PC-9 (cell line): ENCODE measurements at regions not wholly inside any gene's neighbourhood (a gene's known extent, or its start where the extent isn't known, plus 50 kb on each side); places are given as distances from the start of the nearest gene placed in this dataset.

Experiments
- BruUV-seq: library from RNA; stranded (reverse); fragments of 400-500 nt; replicated peaks from 2 replicates; lab custom pipeline; 2021; lab: Mats Ljungman, UMichigan
- CTCF ChIA-PET: fragments of 300-600 bp; sonication (Branson Sonifier 250); formaldehyde crosslinking; loops from one replicate; lab custom pipeline; 2022; ENCODE audit warnings: antibody characterized with exemption; lab: Charles Lee
- POLR2A ChIA-PET: fragments of 300-600 bp; sonication (Branson Sonifier 250); formaldehyde crosslinking; loops from one replicate; lab custom pipeline; 2022; ENCODE audit warnings: antibody characterized with exemption; ENCODE audit not compliant: unreplicated experiment; lab: Charles Lee
- DNase-seq, 2 experiments: peaks; one replicate each; pipeline versions ENCODE4 v3.0.0 to v3.0.0-alpha.2; 2015 to 2022; ENCODE audit warnings: mixed read lengths in 1 of 2
- H2AFZ ChIP-seq: fragments of 200-600 bp; sonication (generic); 2 replicates; pipeline ENCODE4 v1.8.1; 2017; ENCODE audit warnings: antibody characterized with exemption
- H3F3A ChIP-seq: fragments of 200-600 bp; sonication (generic); 2 replicates; pipeline ENCODE4 v1.8.1; 2017; ENCODE audit warnings: antibody characterized with exemption, mild to moderate bottlenecking, low read depth; ENCODE audit not compliant: insufficient read depth
- H3K27ac ChIP-seq: fragments of 200-600 bp; sonication (generic); 2 replicates; pipeline ENCODE4 v1.6.1; 2016; ENCODE audit warnings: mixed run types
- H3K27me3 ChIP-seq: fragments of 200-600 bp; sonication (generic); 2 replicates; pipeline ENCODE4 v1.6.1; 2016; ENCODE audit warnings: low read depth, mixed run types; ENCODE audit not compliant: insufficient read depth
- H3K36me3 ChIP-seq: fragments of 200-600 bp; sonication (generic); 2 replicates; pipeline ENCODE4 v1.6.1; 2016; ENCODE audit warnings: low read depth, mixed run types
- H3K4me1 ChIP-seq: fragments of 200-600 bp; sonication (generic); replicated peaks from 2 replicates; pipeline ENCODE4 v1.6.1; 2016; ENCODE audit warnings: mixed run types; ENCODE audit not compliant: insufficient read depth
- H3K4me2 ChIP-seq: fragments of 200-600 bp; sonication (generic); 2 replicates; pipeline ENCODE4 v1.6.1; 2017; ENCODE audit warnings: mixed run types
- H3K4me3 ChIP-seq: fragments of 200-600 bp; sonication (generic); 2 replicates; pipeline ENCODE4 v1.6.1; 2016; ENCODE audit warnings: mixed run types
- H3K79me2 ChIP-seq: fragments of 200-600 bp; sonication (generic); 2 replicates; pipeline ENCODE4 v1.6.1; 2017; ENCODE audit warnings: low read depth, mixed run types
- H3K9me2 ChIP-seq: fragments of 200-600 bp; sonication (generic); 2 replicates; pipeline ENCODE4 v1.8.1; 2017; ENCODE audit warnings: mild to moderate bottlenecking; ENCODE audit not compliant: insufficient read depth
- H3K9me3 ChIP-seq: fragments of 200-600 bp; sonication (generic); 2 replicates; pipeline ENCODE4 v1.8.1; 2016; ENCODE audit warnings: low read depth; ENCODE audit not compliant: insufficient read depth
- H4K20me1 ChIP-seq: fragments of 200-600 bp; sonication (generic); 2 replicates; pipeline ENCODE4 v1.8.1; 2017; ENCODE audit not compliant: insufficient read depth
- EZH2 ChIP-seq: fragments of 200-600 bp; sonication (generic); IDR thresholded peaks from 2 replicates; pipeline ENCODE4 v1.8.0; 2017; ENCODE audit warnings: antibody characterized with exemption, low read depth
- intact Hi-C: fragments of 100-400 bp; cut with micrococcal nuclease; formaldehyde crosslinking; loops from one replicate; pipeline ENCODE4 v1.10.0; 2022; ENCODE audit not compliant: unreplicated experiment
- TF ChIP-seq, protein P1 (sequence below): fragments of 200-600 bp; sonication (generic); conservative IDR thresholded peaks from 2 replicates; pipeline ENCODE4 v1.6.1; 2017; ENCODE audit warnings: mixed run types, antibody characterized with exemption, mild to moderate bottlenecking, moderate library complexity

DNA sequence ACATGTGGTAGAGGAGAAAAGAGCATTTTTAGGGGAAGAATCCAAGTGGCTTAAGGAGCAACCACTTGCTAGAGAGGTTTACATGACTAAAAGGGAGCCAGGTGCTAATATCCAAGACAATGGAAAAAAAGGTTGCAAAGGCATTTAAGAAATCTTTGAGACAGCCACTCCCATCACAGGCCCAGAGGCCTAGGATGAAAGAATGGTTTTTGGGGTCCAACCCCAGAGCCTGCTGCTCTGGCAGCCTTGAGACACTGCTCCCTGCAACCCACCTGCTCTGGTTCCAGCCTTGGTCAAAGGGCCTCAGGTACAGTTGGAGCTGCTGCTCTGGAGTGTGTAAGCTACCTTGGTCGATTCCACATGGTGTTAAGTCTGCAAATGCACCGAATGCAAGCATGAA is 84.1 kb upstream of the FREM3 start:
- Histone ChIP-seq H3K9me2 (no peaks in the 10 kb centered on the region), H3K9me3 (no peaks in the 10 kb centered on the region), H3K4me2 (no peak overlapping the region), H3F3A (no peaks in the 10 kb centered on the region), H2AFZ (no peak overlapping the region), H4K20me1 (no peaks in the 10 kb centered on the region), H3K27me3 (no peaks in the 10 kb centered on the region), H3K4me3 (no peak overlapping the region), H3K36me3 (no peaks in the 10 kb centered on the region), H3K27ac (no peak overlapping the region), H3K4me1 (no peaks in the 10 kb centered on the region), H3K79me2 (no peaks in the 10 kb centered on the region)
- ChIA-PET CTCF (no interaction called here), POLR2A (no interaction called here)
- TF ChIP-seq, protein P1, sequence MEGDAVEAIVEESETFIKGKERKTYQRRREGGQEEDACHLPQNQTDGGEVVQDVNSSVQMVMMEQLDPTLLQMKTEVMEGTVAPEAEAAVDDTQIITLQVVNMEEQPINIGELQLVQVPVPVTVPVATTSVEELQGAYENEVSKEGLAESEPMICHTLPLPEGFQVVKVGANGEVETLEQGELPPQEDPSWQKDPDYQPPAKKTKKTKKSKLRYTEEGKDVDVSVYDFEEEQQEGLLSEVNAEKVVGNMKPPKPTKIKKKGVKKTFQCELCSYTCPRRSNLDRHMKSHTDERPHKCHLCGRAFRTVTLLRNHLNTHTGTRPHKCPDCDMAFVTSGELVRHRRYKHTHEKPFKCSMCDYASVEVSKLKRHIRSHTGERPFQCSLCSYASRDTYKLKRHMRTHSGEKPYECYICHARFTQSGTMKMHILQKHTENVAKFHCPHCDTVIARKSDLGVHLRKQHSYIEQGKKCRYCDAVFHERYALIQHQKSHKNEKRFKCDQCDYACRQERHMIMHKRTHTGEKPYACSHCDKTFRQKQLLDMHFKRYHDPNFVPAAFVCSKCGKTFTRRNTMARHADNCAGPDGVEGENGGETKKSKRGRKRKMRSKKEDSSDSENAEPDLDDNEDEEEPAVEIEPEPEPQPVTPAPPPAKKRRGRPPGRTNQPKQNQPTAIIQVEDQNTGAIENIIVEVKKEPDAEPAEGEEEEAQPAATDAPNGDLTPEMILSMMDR = no peak
- TF ChIP-seq EZH2 = no peak
- DNase-seq = no peak
- no TSS peak for BruUV-seq
- intact Hi-C loops = no loop called here

DNA sequence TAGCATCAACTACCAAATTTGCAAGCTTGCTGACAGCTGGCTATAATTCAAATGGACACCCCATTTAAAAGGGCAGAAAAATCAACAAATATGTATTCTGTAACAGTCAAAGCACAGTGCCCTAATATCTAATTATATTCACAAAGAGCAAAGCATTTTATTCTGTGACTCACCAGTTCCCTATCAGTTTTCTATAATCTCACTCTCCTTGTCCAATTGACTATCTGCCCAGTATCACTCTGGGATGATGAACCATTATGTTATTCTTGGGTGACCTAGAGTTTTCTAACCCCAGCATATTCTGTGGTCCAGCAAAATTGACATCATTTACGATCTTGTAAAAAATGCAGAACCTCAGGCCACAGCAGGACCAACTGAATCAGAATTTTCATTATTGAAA is 82.0 kb upstream of the FREM3 start:
- Histone ChIP-seq H3F3A (no peaks in the 10 kb centered on the region), H3K4me1 (no peaks in the 10 kb centered on the region), H2AFZ (no peak overlapping the region), H3K27ac (no peak overlapping the region), H3K9me3 (no peaks in the 10 kb centered on the region), H3K9me2 (no peaks in the 10 kb centered on the region), H3K36me3 (no peaks in the 10 kb centered on the region), H3K4me2 (no peak overlapping the region), H3K4me3 (no peak overlapping the region), H3K79me2 (no peaks in the 10 kb centered on the region), H3K27me3 (no peaks in the 10 kb centered on the region), H4K20me1 (no peaks in the 10 kb centered on the region)
- ChIA-PET CTCF (no interaction called here), POLR2A (no interaction called here)
- DNase-seq = no peak
- no TSS peak for BruUV-seq
- TF ChIP-seq, protein P1 = no peak
- TF ChIP-seq EZH2 = no peak
- intact Hi-C loops = no loop called here

DNA sequence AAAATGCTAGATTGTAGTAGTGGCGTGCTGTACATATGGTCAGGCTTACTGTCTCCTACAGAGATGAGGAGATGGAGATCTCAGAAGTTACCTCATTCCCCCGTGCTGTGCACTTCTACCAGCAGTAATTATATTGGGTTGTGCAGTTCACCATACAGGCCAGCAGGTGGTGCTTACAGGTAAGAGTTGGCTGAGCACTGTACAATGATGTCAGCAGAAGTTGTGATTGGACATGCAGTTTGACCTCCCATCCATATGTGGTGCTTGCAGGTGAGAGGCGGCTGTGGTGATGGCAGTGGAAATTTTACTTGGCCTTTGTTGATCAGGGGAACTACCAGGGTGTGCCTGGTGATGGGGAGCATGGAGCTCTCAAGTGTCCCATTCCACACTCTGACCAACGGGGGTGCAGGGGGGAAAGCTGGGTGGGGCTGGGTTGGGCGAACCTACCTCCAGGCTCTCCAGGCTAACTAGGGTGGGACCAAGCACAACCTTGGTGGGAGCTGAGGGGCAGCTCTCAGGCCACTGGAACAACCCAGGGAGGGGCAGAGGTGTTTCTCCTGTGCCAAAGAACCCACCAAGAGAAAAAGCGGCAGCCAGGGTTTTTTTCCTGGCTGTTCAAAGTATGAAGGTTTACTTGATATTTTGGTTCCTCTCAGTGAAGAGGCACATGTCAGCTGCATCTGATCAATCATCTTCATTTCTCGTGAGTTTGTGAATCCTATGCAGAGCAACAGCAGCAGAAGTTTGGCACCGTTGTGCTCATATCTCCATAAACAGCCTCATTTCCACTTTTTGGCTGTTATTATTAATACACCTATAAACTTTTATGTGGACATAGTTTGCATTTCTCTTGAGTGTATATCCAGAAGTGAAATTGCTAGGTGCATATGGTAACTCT is 73.8 kb upstream of the FREM3 start:
- CTCF ChIA-PET = no interaction called here
- TF ChIP-seq, protein P1 = peak; percentile 77
- no peak for TF ChIP-seq EZH2
- Histone ChIP-seq H3K4me2 (no peak overlapping the region), H3F3A (no peaks in the 10 kb centered on the region), H3K27me3 (no peaks in the 10 kb centered on the region), H3K4me1 (no peaks in the 10 kb centered on the region), H3K9me2 (no peaks in the 10 kb centered on the region), H3K36me3 (no peaks in the 10 kb centered on the region), H3K4me3 (no peak overlapping the region), H4K20me1 (no peaks in the 10 kb centered on the region), H3K79me2 (no peaks in the 10 kb centered on the region), H3K9me3 (no peaks in the 10 kb centered on the region; the same call in 1 of the 2 replicates), H2AFZ (no peak overlapping the region), H3K27ac (no peak overlapping the region)
- intact Hi-C loops = loop anchor here (2.0 to 10.0 kb wide), 3 partner anchors 133 to 371 kb away; partner anchors contain the start of genes GYPA and GYPE
- POLR2A ChIA-PET = no interaction called here
- peak; percentile 35 to 41 for DNase-seq
- BruUV-seq = no TSS peak
